H54 (cell line): ENCODE measurements at regions not wholly inside any gene's neighbourhood (a gene's known extent, or its start where the extent isn't known, plus 50 kb on each side); places are given as distances from the start of the nearest gene placed in this dataset.

Experiments
- DNase-seq: peaks from one replicate; pipeline ENCODE4 v3.0.0; 2011; ENCODE audit warnings: low spot score, mixed read lengths; ENCODE audit not compliant: insufficient read length
- FAIRE-seq: peaks from 3 replicates; lab custom pipeline; 2011; peaks lifted over from hg19 to GRCh38; lab: Jason Lieb, UNC
- POLR2A ChIP-seq: IDR thresholded peaks from 2 replicates; pipeline ENCODE4 v1.6.1; 2011; ENCODE audit warnings: low read depth, mild to moderate bottlenecking, low read length

GRCh38 chr6:2514965-2515543 is 235.7 kb downstream of the MYLK4 start:
- DNase-seq (no peak), FAIRE-seq (no peak)
- no peak for TF ChIP-seq POLR2A

GRCh38 chr6:2512802-2513201 is 237.9 kb downstream of the MYLK4 start:
- TF ChIP-seq POLR2A, result no peak
- DNase-seq, result no peak
- no peak for FAIRE-seq

- no peak for FAIRE-seq
- TF ChIP-seq POLR2A, result no peak
- no peak for DNase-seq
Measured at GRCh38 chr6:2510316-2510715, 240.4 kb downstream of the MYLK4 start.

- DNase-seq (no peak), FAIRE-seq (no peak)
- TF ChIP-seq POLR2A, result no peak
Measured at GRCh38 chr6:2509711-2510110, 241.0 kb downstream of the MYLK4 start.

GRCh38 chr6:2508071-2508470 is 242.7 kb downstream of the MYLK4 start:
- no peak for DNase-seq
- no peak for FAIRE-seq
- TF ChIP-seq POLR2A, result no peak

GRCh38 chr6:2507521-2508037 is 243.1 kb downstream of the MYLK4 start:
- FAIRE-seq (no peak), DNase-seq (no peak)
- TF ChIP-seq POLR2A, result no peak

- no peak for DNase-seq
- TF ChIP-seq POLR2A, result no peak
- no peak for FAIRE-seq
Measured at GRCh38 chr6:2507016-2507415, 243.7 kb downstream of the MYLK4 start.

- FAIRE-seq (no peak), DNase-seq (no peak)
Measured at GRCh38 chr6:2505624-2506023, 245.1 kb downstream of the MYLK4 start.

GRCh38 chr6:2504495-2505064 is 246.1 kb downstream of the MYLK4 start:
- TF ChIP-seq POLR2A, result no peak
- no peak for FAIRE-seq
- DNase-seq, result no peak

More at GRCh38 chr6:2505624-2506023, 245.1 kb downstream of the MYLK4 start:
- no peak for TF ChIP-seq POLR2A

- TF ChIP-seq POLR2A, result no peak
- FAIRE-seq (no peak), DNase-seq (no peak)
Measured at GRCh38 chr6:2503816-2504494, 246.8 kb downstream of the MYLK4 start.

GRCh38 chr6:2502998-2503674 is 247.6 kb downstream of the MYLK4 start:
- FAIRE-seq, result no peak
- DNase-seq, result no peak
- no peak for TF ChIP-seq POLR2A

GRCh38 chr6:2502096-2502997 is 248.4 kb downstream of the MYLK4 start:
- no peak for DNase-seq
- no peak for FAIRE-seq
- no peak for TF ChIP-seq POLR2A
